PC-9 (cell line): ENCODE measurements at regions not wholly inside any gene's neighbourhood (a gene's known extent, or its start where the extent isn't known, plus 50 kb on each side); places are given as distances from the start of the nearest gene placed in this dataset.

ENCODE experiments used
- CTCF ChIP-seq: fragments of 200-600 bp; sonication (generic); conservative IDR thresholded peaks from 2 replicates; pipeline ENCODE4 v1.6.1; 2017; ENCODE audit warnings: mixed run types, antibody characterized with exemption, mild to moderate bottlenecking, moderate library complexity
- EZH2 ChIP-seq: fragments of 200-600 bp; sonication (generic); IDR thresholded peaks from 2 replicates; pipeline ENCODE4 v1.8.0; 2017; ENCODE audit warnings: antibody characterized with exemption, low read depth

GRCh38 chr12:24036438-24037216 is 87.2 kb upstream of the SOX5 start:
- TF ChIP-seq CTCF (no peak), EZH2 (no peak)
